ENCODE measurements at regions not wholly inside any gene's neighbourhood (a gene's known extent, or its start where the extent isn't known, plus 50 kb on each side); places are given as distances from the start of the nearest gene placed in this dataset.

DNA sequence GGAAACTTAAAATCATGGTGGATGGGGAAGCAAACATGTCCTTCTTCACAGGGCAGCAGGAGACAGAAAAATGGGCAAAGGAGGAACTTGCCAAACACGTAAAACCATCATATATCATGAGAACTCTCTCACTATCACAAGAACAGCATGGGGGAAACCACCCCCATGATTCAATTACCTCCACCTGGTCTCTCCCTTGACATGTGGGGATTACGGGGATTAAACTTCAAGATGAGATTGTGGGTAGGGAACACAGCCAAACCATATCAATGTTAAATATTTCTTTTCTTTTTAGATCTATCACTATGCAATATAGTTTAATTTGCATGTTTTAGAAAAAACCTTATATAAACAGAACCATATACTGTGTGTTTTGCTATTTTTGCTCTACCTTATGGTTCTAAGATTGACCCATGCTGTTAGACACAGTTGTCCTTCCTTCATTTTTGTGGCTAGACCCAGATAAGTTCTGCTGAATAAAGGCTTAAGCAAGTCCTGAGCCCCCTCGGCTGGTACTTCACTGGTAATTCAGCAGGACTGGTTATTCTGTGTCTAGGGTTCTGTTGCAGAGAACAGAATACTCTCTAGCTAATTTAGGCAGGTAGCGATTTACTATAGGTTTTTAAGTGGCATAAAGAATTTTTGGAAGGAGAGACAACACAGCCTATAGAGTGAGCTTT is 253.7 kb upstream of the HMGA2 start:
- TF ChIP-seq, protein P1, sequence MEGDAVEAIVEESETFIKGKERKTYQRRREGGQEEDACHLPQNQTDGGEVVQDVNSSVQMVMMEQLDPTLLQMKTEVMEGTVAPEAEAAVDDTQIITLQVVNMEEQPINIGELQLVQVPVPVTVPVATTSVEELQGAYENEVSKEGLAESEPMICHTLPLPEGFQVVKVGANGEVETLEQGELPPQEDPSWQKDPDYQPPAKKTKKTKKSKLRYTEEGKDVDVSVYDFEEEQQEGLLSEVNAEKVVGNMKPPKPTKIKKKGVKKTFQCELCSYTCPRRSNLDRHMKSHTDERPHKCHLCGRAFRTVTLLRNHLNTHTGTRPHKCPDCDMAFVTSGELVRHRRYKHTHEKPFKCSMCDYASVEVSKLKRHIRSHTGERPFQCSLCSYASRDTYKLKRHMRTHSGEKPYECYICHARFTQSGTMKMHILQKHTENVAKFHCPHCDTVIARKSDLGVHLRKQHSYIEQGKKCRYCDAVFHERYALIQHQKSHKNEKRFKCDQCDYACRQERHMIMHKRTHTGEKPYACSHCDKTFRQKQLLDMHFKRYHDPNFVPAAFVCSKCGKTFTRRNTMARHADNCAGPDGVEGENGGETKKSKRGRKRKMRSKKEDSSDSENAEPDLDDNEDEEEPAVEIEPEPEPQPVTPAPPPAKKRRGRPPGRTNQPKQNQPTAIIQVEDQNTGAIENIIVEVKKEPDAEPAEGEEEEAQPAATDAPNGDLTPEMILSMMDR (IDR thresholded peaks at IDR 0.05; ENCODE audit: poor library complexity): no peak
- no peak for TF ChIP-seq EZH2 (IDR thresholded peaks at IDR 0.05; ENCODE audit: borderline replicate concordance)

Measured in hepatocyte (in vitro differentiated cells).